ENCODE measurements at regions not wholly inside any gene's neighbourhood (a gene's known extent, or its start where the extent isn't known, plus 50 kb on each side); places are given as distances from the start of the nearest gene placed in this dataset.

- TF ChIP-seq, protein P1, sequence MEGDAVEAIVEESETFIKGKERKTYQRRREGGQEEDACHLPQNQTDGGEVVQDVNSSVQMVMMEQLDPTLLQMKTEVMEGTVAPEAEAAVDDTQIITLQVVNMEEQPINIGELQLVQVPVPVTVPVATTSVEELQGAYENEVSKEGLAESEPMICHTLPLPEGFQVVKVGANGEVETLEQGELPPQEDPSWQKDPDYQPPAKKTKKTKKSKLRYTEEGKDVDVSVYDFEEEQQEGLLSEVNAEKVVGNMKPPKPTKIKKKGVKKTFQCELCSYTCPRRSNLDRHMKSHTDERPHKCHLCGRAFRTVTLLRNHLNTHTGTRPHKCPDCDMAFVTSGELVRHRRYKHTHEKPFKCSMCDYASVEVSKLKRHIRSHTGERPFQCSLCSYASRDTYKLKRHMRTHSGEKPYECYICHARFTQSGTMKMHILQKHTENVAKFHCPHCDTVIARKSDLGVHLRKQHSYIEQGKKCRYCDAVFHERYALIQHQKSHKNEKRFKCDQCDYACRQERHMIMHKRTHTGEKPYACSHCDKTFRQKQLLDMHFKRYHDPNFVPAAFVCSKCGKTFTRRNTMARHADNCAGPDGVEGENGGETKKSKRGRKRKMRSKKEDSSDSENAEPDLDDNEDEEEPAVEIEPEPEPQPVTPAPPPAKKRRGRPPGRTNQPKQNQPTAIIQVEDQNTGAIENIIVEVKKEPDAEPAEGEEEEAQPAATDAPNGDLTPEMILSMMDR (IDR thresholded peaks at IDR 0.05 in 8 of 11, conservative IDR thresholded peaks at IDR 0.05 in 3 of 11), result no peak
- TF ChIP-seq POLR2A (IDR thresholded peaks at IDR 0.05) (no peak), POLR2AphosphoS5 (IDR thresholded peaks at IDR 0.05) (no peak)
Observed at GRCh38 chr10:3975016-3975415, 190.0 kb upstream of the KLF6 start.
